Tibial nerve (tissue), 4 donors: ENCODE measurements at regions not wholly inside any gene's neighbourhood (a gene's known extent, or its start where the extent isn't known, plus 50 kb on each side); places are given as distances from the start of the nearest gene placed in this dataset.

Experiments used
- EP300 ChIP-seq, 2 donors: sonication (generic); formaldehyde crosslinking; IDR thresholded peaks; one replicate each; pipeline ENCODE4 v1.6.1; 2017; ENCODE audit warnings: antibody characterized with exemption in 2 of 2, mild to moderate bottlenecking in 1 of 2
- POLR2A ChIP-seq, 2 donors: fragments of 450-650 bp; IDR thresholded peaks; one replicate each; pipeline ENCODE4 v1.6.1; 2017; ENCODE audit warnings: antibody characterized with exemption in 2 of 2, mild to moderate bottlenecking in 2 of 2, moderate library complexity in 2 of 2
- TF ChIP-seq, protein P1 (sequence below), 5 experiments: fragments of 200-600 bp in 3 of 5; fragments of 450-650 bp in 2 of 5; sonication (generic) in 3 of 5; IDR thresholded peaks; one replicate each; pipeline ENCODE4 v1.5.1; 2016 to 2019; ENCODE audit warnings: antibody characterized with exemption in 5 of 5, mild to moderate bottlenecking in 3 of 5, moderate library complexity in 2 of 5

DNA sequence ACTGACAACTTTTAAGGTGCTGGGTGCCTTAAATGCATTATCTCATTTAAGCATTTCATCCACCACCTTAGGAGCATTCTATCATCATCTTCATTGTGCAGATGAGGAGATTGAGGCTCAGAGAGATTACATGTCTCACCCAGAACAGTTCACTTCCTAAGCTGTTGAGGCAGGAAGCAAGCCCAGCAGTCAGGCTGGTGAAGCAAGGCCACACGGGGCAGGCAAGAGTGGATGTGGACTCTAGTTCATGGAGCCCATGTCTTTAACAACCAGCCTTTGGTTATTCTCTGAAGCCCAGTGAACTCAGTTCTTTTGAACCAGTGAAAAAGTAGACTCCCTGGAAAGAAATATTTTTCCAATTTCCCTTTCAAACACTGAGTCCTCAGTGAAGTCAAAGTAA lies 294.8 kb upstream of the MGAT5 start:
- TF ChIP-seq, protein P1, sequence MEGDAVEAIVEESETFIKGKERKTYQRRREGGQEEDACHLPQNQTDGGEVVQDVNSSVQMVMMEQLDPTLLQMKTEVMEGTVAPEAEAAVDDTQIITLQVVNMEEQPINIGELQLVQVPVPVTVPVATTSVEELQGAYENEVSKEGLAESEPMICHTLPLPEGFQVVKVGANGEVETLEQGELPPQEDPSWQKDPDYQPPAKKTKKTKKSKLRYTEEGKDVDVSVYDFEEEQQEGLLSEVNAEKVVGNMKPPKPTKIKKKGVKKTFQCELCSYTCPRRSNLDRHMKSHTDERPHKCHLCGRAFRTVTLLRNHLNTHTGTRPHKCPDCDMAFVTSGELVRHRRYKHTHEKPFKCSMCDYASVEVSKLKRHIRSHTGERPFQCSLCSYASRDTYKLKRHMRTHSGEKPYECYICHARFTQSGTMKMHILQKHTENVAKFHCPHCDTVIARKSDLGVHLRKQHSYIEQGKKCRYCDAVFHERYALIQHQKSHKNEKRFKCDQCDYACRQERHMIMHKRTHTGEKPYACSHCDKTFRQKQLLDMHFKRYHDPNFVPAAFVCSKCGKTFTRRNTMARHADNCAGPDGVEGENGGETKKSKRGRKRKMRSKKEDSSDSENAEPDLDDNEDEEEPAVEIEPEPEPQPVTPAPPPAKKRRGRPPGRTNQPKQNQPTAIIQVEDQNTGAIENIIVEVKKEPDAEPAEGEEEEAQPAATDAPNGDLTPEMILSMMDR (IDR thresholded peaks at IDR 0.05): no peak
- no peak for TF ChIP-seq POLR2A (IDR thresholded peaks at IDR 0.05)
- TF ChIP-seq EP300 (IDR thresholded peaks at IDR 0.05): no peak
